HCT116 (cell line): ENCODE measurements at regions not wholly inside any gene's neighbourhood (a gene's known extent, or its start where the extent isn't known, plus 50 kb on each side); places are given as distances from the start of the nearest gene placed in this dataset.

ENCODE experiments used
- RAD21 ChIP-seq: IDR thresholded peaks from 2 replicates; pipeline ENCODE4 v1.6.1; 2012; ENCODE audit warnings: low read depth, mild to moderate bottlenecking
- REST ChIP-seq: IDR thresholded peaks from 2 replicates; pipeline ENCODE4 v1.6.1; 2012; ENCODE audit warnings: low read depth
- SIN3A ChIP-seq: IDR thresholded peaks from 2 replicates; pipeline ENCODE4 v1.6.1; 2012; ENCODE audit warnings: low read depth
- SP1 ChIP-seq: IDR thresholded peaks from 2 replicates; pipeline ENCODE4 v1.6.1; 2012; ENCODE audit warnings: low read depth
- ZNF274 ChIP-seq: fragments of 200-500 bp; sonication (Bioruptor generic); IDR thresholded peaks from 2 replicates; pipeline ENCODE4 v1.6.1; 2014; ENCODE audit warnings: mild to moderate bottlenecking, low read depth, low read length, inconsistent platforms
- TF ChIP-seq, protein P1 (sequence below), 3 experiments: fragments of 200-600 bp in 1 of 3; sonication (generic) in 1 of 3; IDR thresholded peaks in 2 of 3; conservative IDR thresholded peaks in 1 of 3; 2 replicates each; pipeline ENCODE4 v1.5.1; 2012 to 2017; ENCODE audit warnings: low read depth in 2 of 3, low read length in 2 of 3, antibody characterized with exemption in 1 of 3, borderline replicate concordance in 1 of 3, control low read depth in 1 of 3, mild to moderate bottlenecking in 1 of 3, mixed read lengths in 1 of 3, mixed run types in 1 of 3, moderate library complexity in 1 of 3; ENCODE audit not compliant: insufficient read depth in 1 of 3

DNA sequence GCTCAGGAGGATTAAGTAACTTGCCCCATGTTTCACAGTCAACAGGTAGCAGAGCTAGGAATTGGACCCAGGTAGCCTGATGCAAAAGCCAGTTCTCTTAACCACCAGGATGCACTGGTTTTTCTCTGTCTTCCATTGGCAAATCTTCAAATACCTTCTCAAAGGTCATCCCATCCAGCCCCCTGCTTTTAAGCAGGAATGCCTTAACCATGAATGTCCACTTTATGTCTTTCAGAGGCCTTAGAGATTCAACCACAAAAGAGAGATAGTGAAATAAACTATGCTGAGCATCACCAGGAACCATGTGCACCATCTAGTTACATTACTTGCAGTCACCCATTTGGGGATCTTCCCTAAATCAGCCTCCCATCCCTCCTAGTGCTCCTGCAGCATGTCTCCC, 94.3 kb downstream of the C17orf67 start:
- TF ChIP-seq SP1 = no peak
- no peak for TF ChIP-seq RAD21
- TF ChIP-seq, protein P1, sequence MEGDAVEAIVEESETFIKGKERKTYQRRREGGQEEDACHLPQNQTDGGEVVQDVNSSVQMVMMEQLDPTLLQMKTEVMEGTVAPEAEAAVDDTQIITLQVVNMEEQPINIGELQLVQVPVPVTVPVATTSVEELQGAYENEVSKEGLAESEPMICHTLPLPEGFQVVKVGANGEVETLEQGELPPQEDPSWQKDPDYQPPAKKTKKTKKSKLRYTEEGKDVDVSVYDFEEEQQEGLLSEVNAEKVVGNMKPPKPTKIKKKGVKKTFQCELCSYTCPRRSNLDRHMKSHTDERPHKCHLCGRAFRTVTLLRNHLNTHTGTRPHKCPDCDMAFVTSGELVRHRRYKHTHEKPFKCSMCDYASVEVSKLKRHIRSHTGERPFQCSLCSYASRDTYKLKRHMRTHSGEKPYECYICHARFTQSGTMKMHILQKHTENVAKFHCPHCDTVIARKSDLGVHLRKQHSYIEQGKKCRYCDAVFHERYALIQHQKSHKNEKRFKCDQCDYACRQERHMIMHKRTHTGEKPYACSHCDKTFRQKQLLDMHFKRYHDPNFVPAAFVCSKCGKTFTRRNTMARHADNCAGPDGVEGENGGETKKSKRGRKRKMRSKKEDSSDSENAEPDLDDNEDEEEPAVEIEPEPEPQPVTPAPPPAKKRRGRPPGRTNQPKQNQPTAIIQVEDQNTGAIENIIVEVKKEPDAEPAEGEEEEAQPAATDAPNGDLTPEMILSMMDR (IDR thresholded peaks at IDR 0.05 in 2 of 3, conservative IDR thresholded peaks at IDR 0.05 in 1 of 3; ENCODE audit: borderline replicate concordance in 1 of 3, insufficient read depth in 1 of 3, low read depth in 2 of 3, low read length in 2 of 3) = no peak
- TF ChIP-seq REST = no peak
- TF ChIP-seq SIN3A = no peak
- no peak for TF ChIP-seq ZNF274
